H9 (cell line): ENCODE measurements at regions not wholly inside any gene's neighbourhood (a gene's known extent, or its start where the extent isn't known, plus 50 kb on each side); places are given as distances from the start of the nearest gene placed in this dataset.

Experiments used
- DNase-seq: peaks from one replicate; pipeline ENCODE4 v3.0.0-alpha.2; 2017
- H2AFZ ChIP-seq: one replicate; pipeline ENCODE4 v1.6.1; 2013; ENCODE audit warnings: mild to moderate bottlenecking, low read length, control low read depth, moderate library complexity
- H2AK5ac ChIP-seq: 2 replicates; pipeline ENCODE4 v1.6.1; 2013; ENCODE audit warnings: low read length, control low read depth, mixed read lengths; ENCODE audit not compliant: insufficient read length
- H2BK120ac ChIP-seq: one replicate; pipeline ENCODE4 v1.6.1; 2013; ENCODE audit warnings: low read depth, mild to moderate bottlenecking, low read length, control low read depth, inconsistent platforms; ENCODE audit not compliant: poor library complexity, severe bottlenecking
- H2BK12ac ChIP-seq: 2 replicates; pipeline ENCODE4 v1.6.1; 2013; ENCODE audit warnings: low read length, control low read depth, mixed read lengths, low read depth; ENCODE audit not compliant: insufficient read length
- H2BK15ac ChIP-seq: 2 replicates; pipeline ENCODE4 v1.6.1; 2013; ENCODE audit warnings: low read depth, low read length, control low read depth
- H2BK20ac ChIP-seq: one replicate; pipeline ENCODE4 v1.6.1; 2013; ENCODE audit warnings: low read depth, mild to moderate bottlenecking, low read length, control low read depth, inconsistent platforms; ENCODE audit not compliant: poor library complexity, severe bottlenecking
- H2BK5ac ChIP-seq: 2 replicates; pipeline ENCODE4 v1.6.1; 2013; ENCODE audit warnings: low read length, control low read depth, mixed read lengths; ENCODE audit not compliant: insufficient read length
- H3K14ac ChIP-seq: 2 replicates; pipeline ENCODE4 v1.6.1; 2013; ENCODE audit warnings: low read length, control low read depth; ENCODE audit not compliant: insufficient read depth
- H3K18ac ChIP-seq: 2 replicates; pipeline ENCODE4 v1.6.1; 2013; ENCODE audit warnings: low read depth, mild to moderate bottlenecking, mixed read lengths, low read length, control low read depth; ENCODE audit not compliant: insufficient read length
- H3K23ac ChIP-seq: 2 replicates; pipeline ENCODE4 v1.6.1; 2013; ENCODE audit warnings: low read length, control low read depth, mixed read lengths, low read depth; ENCODE audit not compliant: insufficient read length
- H3K23me2 ChIP-seq: 2 replicates; pipeline ENCODE4 v1.6.1; 2013; ENCODE audit warnings: low read depth, mild to moderate bottlenecking, mixed read lengths, low read length, control low read depth; ENCODE audit not compliant: insufficient read length, poor library complexity, severe bottlenecking
- H3K27ac ChIP-seq: 2 replicates; pipeline ENCODE4 v1.5.1; 2013; ENCODE audit warnings: low read length, control low read depth, mixed read lengths, low read depth; ENCODE audit not compliant: insufficient read length
- H3K27me3 ChIP-seq: 2 replicates; pipeline ENCODE4 v1.6.1; 2013; ENCODE audit warnings: low read length, control low read depth, inconsistent platforms; ENCODE audit not compliant: insufficient read depth
- H3K4ac ChIP-seq: 2 replicates; pipeline ENCODE4 v1.6.1; 2013; ENCODE audit warnings: low read depth, mild to moderate bottlenecking, control low read depth, inconsistent platforms, low read length, moderate library complexity
- H3K4me1 ChIP-seq: 2 replicates; pipeline ENCODE4 v1.6.1; 2013; ENCODE audit warnings: low read length, control low read depth, inconsistent platforms; ENCODE audit not compliant: insufficient read depth
- H3K4me2 ChIP-seq: 2 replicates; pipeline ENCODE4 v1.6.1; 2013; ENCODE audit warnings: low read length, control low read depth, mixed read lengths; ENCODE audit not compliant: insufficient read length, insufficient read depth
- H3K56ac ChIP-seq: 2 replicates; pipeline ENCODE4 v1.6.1; 2013; ENCODE audit warnings: low read depth, mild to moderate bottlenecking, mixed read lengths, low read length, control low read depth; ENCODE audit not compliant: insufficient read length
- H3K79me1 ChIP-seq: 2 replicates; pipeline ENCODE4 v1.6.1; 2013; ENCODE audit warnings: low read depth, mild to moderate bottlenecking, moderate library complexity, low read length, control low read depth, inconsistent platforms; ENCODE audit not compliant: insufficient read depth, poor library complexity, severe bottlenecking
- H3K79me2 ChIP-seq: 2 replicates; pipeline ENCODE4 v1.6.1; 2013; ENCODE audit warnings: low read length, control low read depth, inconsistent platforms; ENCODE audit not compliant: insufficient read depth
- H3K9ac ChIP-seq: 2 replicates; pipeline ENCODE4 v1.6.1; 2013; ENCODE audit warnings: low read length, control low read depth, mixed read lengths; ENCODE audit not compliant: insufficient read length; ENCODE audit errors: extremely low read depth
- H3K9me3 ChIP-seq: one replicate; pipeline ENCODE4 v1.6.1; 2013; ENCODE audit warnings: low read depth, low read length, inconsistent platforms; ENCODE audit not compliant: control insufficient read depth
- H3T11ph ChIP-seq: one replicate; pipeline ENCODE4 v1.6.1; 2013; ENCODE audit warnings: mild to moderate bottlenecking, low read length, control low read depth, inconsistent platforms
- H4K20me1 ChIP-seq: one replicate; pipeline ENCODE4 v1.6.1; 2013; ENCODE audit not compliant: control insufficient read depth, insufficient read length, insufficient read depth
- H4K5ac ChIP-seq: 2 replicates; pipeline ENCODE4 v1.6.1; 2013; ENCODE audit warnings: low read depth, mild to moderate bottlenecking, mixed read lengths, low read length, control low read depth; ENCODE audit not compliant: insufficient read length
- H4K8ac ChIP-seq: replicated peaks from 2 replicates; pipeline ENCODE4 v1.6.1; 2013; ENCODE audit warnings: low read length, control low read depth, mixed read lengths, low read depth; ENCODE audit not compliant: insufficient read length
- H4K91ac ChIP-seq: 2 replicates; pipeline ENCODE4 v1.6.1; 2013; ENCODE audit warnings: low read depth, mild to moderate bottlenecking, moderate library complexity, mixed read lengths, low read length, control low read depth; ENCODE audit not compliant: insufficient read length
- H3K27ac Mint-ChIP-seq, 3 experiments: 2 replicates in 2 of 3; 3 replicates in 1 of 3; pipeline ENCODE4 v1.8.0; 2020 to 2021; ENCODE audit warnings: mixed read lengths in 3 of 3, mild to moderate bottlenecking in 1 of 3, moderate library complexity in 1 of 3
- H3K27me3 Mint-ChIP-seq: 2 replicates; pipeline ENCODE4 v1.8.0; 2021; ENCODE audit warnings: low read depth, mild to moderate bottlenecking, moderate library complexity, mixed read lengths
- H3K36me3 Mint-ChIP-seq, 3 experiments: 2 replicates in 2 of 3; 3 replicates in 1 of 3; pipeline ENCODE4 v1.8.0; 2020 to 2021; ENCODE audit warnings: low read depth in 3 of 3, mixed read lengths in 3 of 3; ENCODE audit not compliant: insufficient read depth in 1 of 3
- H3K4me1 Mint-ChIP-seq, 2 experiments: 2 replicates each; pipeline ENCODE4 v1.8.0; 2020; ENCODE audit warnings: mixed read lengths in 2 of 2
- H3K4me3 Mint-ChIP-seq, 2 experiments: 2 replicates in 1 of 2; 3 replicates in 1 of 2; pipeline ENCODE4 v1.8.0; 2020 to 2021; ENCODE audit warnings: mild to moderate bottlenecking in 2 of 2, mixed read lengths in 2 of 2, moderate library complexity in 1 of 2
- H3K9me3 Mint-ChIP-seq, 2 experiments: 2 replicates in 1 of 2; 3 replicates in 1 of 2; pipeline ENCODE4 v1.8.0; 2020; ENCODE audit warnings: mild to moderate bottlenecking in 2 of 2, mixed read lengths in 2 of 2, moderate library complexity in 1 of 2
- CTCF ChIP-seq: fragments of 200-600 bp; sonication (generic); conservative IDR thresholded peaks from 3 replicates; pipeline ENCODE4 v1.8.0; 2021; ENCODE audit warnings: antibody characterized with exemption, mild to moderate bottlenecking
- WGBS: extraction: QIAGEN DNeasy Blood & Tissue Kit; methylation state at CpG from one replicate; pipeline ENCODE4 v1.1.7; 2013; ENCODE audit warnings: missing lambda C conversion rate, low lambda C conversion rate, mixed read lengths; ENCODE audit not compliant: insufficient read length; ENCODE audit errors: extremely low coverage; 5-methylcytosine and 5-hydroxymethylcytosine counted together

GRCh38 chr6:11353921-11354389 lies 121.5 kb upstream of the NEDD9 start:
- H3K27ac Mint-ChIP-seq: no peak overlapping the region
- H3K4me3 Mint-ChIP-seq: no peak overlapping the region

More at GRCh38 chr6:11353921-11354389, 121.5 kb upstream of the NEDD9 start:
- Histone ChIP-seq H3K23ac (no peak overlapping the region), H2AFZ (no peak overlapping the region), H3K27ac (no peak overlapping the region), H2BK15ac (no peak overlapping the region), H3K79me1 (no peaks in the 10 kb centered on the region), H3T11ph (no peak overlapping the region), H2BK120ac (no peak overlapping the region), H3K9me3 (no peaks in the 10 kb centered on the region), H2BK5ac (no peak overlapping the region), H3K4me2 (no peak overlapping the region), H3K9ac (no peak overlapping the region), H3K23me2 (no peaks in the 10 kb centered on the region), H3K4ac (no peak overlapping the region), H2BK20ac (no peak overlapping the region), H3K56ac (no peak overlapping the region), H3K27me3 (no peaks in the 10 kb centered on the region), H2AK5ac (no peak overlapping the region), H4K5ac (no peak overlapping the region), H3K79me2 (peaks cover 1% of the 10 kb centered on the region; the same call in 1 of the 2 replicates), H4K91ac (no peak overlapping the region), H2BK12ac (no peak overlapping the region), H3K14ac (no peak overlapping the region), H4K8ac (no peak overlapping the region), H3K18ac (no peak overlapping the region), H3K4me1 (no peaks in the 10 kb centered on the region), H4K20me1 (no peaks in the 10 kb centered on the region)
- TF ChIP-seq CTCF: no peak
- WGBS: no CpG with 5 or more reads among the region's 6 CpGs
- DNase-seq: no peak
- Mint-ChIP-seq H3K27me3 (no peaks in the 10 kb centered on the region; the same call in 1 of the 2 replicates), H3K9me3 (no peaks in the 10 kb centered on the region; a peak in 1 of 5 replicates), H3K36me3 (no peaks in the 10 kb centered on the region; a peak in 2 of 7 replicates), H3K4me1 (peaks cover 2 to 5% of the 10 kb centered on the region in 2 experiments; a peak in 1 of 4 replicates)
